HL-60 (cell line): ENCODE measurements at regions not wholly inside any gene's neighbourhood (a gene's known extent, or its start where the extent isn't known, plus 50 kb on each side); places are given as distances from the start of the nearest gene placed in this dataset.

Source experiments
- DNase-seq, 2 experiments: peaks; one replicate each; pipeline ENCODE4 v3.0.0-alpha.2; 2010 to 2020; ENCODE audit warnings: low read depth in 1 of 2, low spot score in 1 of 2
- H3K27ac ChIP-seq: fragments of 250-450 bp; sonication (Bioruptor Pico); replicated peaks from 2 replicates; pipeline ENCODE4 v1.5.1; 2020; ENCODE audit warnings: mild to moderate bottlenecking, moderate library complexity
- H3K27me3 ChIP-seq: fragments of 250-450 bp; sonication (Bioruptor Pico); 2 replicates; pipeline ENCODE4 v1.5.1; 2021; ENCODE audit warnings: mild to moderate bottlenecking, moderate library complexity; ENCODE audit not compliant: insufficient read depth, poor library complexity, severe bottlenecking
- H3K4me3 ChIP-seq: replicated peaks from 2 replicates; pipeline ENCODE4 v1.5.1; 2011; ENCODE audit warnings: mild to moderate bottlenecking, control low read depth, low read length; ENCODE audit not compliant: insufficient read depth
- CTCF ChIP-seq: IDR thresholded peaks from one replicate; pipeline ENCODE4 v1.5.1; 2011; ENCODE audit warnings: low read length, control low read depth, inconsistent platforms; ENCODE audit not compliant: insufficient read depth
- GABPA ChIP-seq: IDR thresholded peaks from 2 replicates; pipeline ENCODE4 v1.6.1; 2012; ENCODE audit warnings: low read depth
- POLR2AphosphoS5 ChIP-seq: IDR thresholded peaks from 2 replicates; pipeline ENCODE4 v1.6.1; 2012; ENCODE audit warnings: low read depth
- SPI1 ChIP-seq: IDR thresholded peaks from 2 replicates; pipeline ENCODE4 v1.6.1; 2012; ENCODE audit warnings: low read depth, mild to moderate bottlenecking, borderline replicate concordance
- TF ChIP-seq, protein P1 (sequence below): IDR thresholded peaks from 2 replicates; pipeline ENCODE4 v1.6.1; 2012; ENCODE audit warnings: low read depth; ENCODE audit not compliant: insufficient replicate concordance

DNA sequence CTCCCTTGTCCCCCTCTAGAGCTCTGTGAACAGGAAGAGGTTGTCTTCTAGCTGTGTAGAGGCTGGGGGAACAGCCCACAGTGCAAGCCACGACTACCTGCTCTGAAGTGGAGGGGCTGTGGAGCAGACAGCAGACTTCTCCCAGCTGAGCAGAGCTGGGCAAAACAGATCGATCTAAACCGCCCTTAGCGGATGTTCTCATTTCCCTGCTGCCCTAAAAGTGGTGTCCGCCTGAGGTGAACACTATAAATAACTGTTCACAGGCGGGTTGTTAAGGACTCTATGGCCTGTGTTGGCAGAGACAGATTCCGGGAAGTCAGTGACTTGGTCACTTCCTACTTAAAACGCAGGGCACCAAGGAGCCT, 203.2 kb downstream of the RHOU start:
- DNase-seq, result no peak
- Histone ChIP-seq H3K27ac (0 out of 2 replicates have a peak overlapping the region, but pooled peaks have one; percentile 6), H3K4me3 (no peak overlapping the region), H3K27me3 (no peaks in the 10 kb centered on the region)
- TF ChIP-seq SPI1 (no peak), POLR2AphosphoS5 (no peak), GABPA (no peak), CTCF (no peak)
- TF ChIP-seq, protein P1, sequence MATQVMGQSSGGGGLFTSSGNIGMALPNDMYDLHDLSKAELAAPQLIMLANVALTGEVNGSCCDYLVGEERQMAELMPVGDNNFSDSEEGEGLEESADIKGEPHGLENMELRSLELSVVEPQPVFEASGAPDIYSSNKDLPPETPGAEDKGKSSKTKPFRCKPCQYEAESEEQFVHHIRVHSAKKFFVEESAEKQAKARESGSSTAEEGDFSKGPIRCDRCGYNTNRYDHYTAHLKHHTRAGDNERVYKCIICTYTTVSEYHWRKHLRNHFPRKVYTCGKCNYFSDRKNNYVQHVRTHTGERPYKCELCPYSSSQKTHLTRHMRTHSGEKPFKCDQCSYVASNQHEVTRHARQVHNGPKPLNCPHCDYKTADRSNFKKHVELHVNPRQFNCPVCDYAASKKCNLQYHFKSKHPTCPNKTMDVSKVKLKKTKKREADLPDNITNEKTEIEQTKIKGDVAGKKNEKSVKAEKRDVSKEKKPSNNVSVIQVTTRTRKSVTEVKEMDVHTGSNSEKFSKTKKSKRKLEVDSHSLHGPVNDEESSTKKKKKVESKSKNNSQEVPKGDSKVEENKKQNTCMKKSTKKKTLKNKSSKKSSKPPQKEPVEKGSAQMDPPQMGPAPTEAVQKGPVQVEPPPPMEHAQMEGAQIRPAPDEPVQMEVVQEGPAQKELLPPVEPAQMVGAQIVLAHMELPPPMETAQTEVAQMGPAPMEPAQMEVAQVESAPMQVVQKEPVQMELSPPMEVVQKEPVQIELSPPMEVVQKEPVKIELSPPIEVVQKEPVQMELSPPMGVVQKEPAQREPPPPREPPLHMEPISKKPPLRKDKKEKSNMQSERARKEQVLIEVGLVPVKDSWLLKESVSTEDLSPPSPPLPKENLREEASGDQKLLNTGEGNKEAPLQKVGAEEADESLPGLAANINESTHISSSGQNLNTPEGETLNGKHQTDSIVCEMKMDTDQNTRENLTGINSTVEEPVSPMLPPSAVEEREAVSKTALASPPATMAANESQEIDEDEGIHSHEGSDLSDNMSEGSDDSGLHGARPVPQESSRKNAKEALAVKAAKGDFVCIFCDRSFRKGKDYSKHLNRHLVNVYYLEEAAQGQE, result no peak

- H3K4me3 ChIP-seq, result no peak overlapping the region
- TF ChIP-seq, protein P1, result no peak
- TF ChIP-seq POLR2AphosphoS5 (no peak), SPI1 (no peak), CTCF (no peak), GABPA (no peak)
- no peaks in the 10 kb centered on the region for H3K27me3 ChIP-seq
- DNase-seq, result no peak
- H3K27ac ChIP-seq, result no peak overlapping the region
These were observed 203.9 kb downstream of the RHOU start for GRCh38 chr1:228939001-228939691.

GRCh38 chr1:228939881-228940392, 204.7 kb downstream of the RHOU start:
- TF ChIP-seq CTCF, result no peak
- no peak for TF ChIP-seq SPI1
- TF ChIP-seq POLR2AphosphoS5, result no peak
- no peak for TF ChIP-seq GABPA
- TF ChIP-seq, protein P1, result no peak
- Histone ChIP-seq H3K27ac (no peak overlapping the region), H3K4me3 (no peak overlapping the region), H3K27me3 (no peaks in the 10 kb centered on the region)
- no peak for DNase-seq
